A673 (cell line): ENCODE measurements at regions not wholly inside any gene's neighbourhood (a gene's known extent, or its start where the extent isn't known, plus 50 kb on each side); places are given as distances from the start of the nearest gene placed in this dataset.

Experiments
- BruUV-seq: library from RNA; stranded (reverse); fragments of 400-500 nt; replicated peaks from 2 replicates; lab custom pipeline; 2021; lab: Mats Ljungman, UMichigan
- CTCF ChIA-PET: fragments of 300-600 bp; sonication (Branson Sonifier 250); formaldehyde crosslinking; loops from one replicate; lab custom pipeline; 2022; ENCODE audit warnings: antibody characterized with exemption; lab: Charles Lee
- POLR2A ChIA-PET: fragments of 300-600 bp; sonication (Branson Sonifier 250); formaldehyde crosslinking; loops from one replicate; lab custom pipeline; 2022; ENCODE audit warnings: antibody characterized with exemption; ENCODE audit not compliant: low non-redundant PET; lab: Charles Lee
- DNase-seq: peaks from one replicate; pipeline ENCODE4 v3.0.0-alpha.2; 2015; ENCODE audit warnings: low spot score
- H3K27ac ChIP-seq: fragments of 200-600 bp; sonication (generic); 2 replicates; pipeline ENCODE4 v1.5.1; 2016; ENCODE audit warnings: mixed run types, low read depth, mild to moderate bottlenecking, mixed read lengths, antibody characterized with exemption, low read length; ENCODE audit not compliant: poor library complexity, severe bottlenecking
- H3K27me3 ChIP-seq: fragments of 200-600 bp; sonication (generic); replicated peaks from 2 replicates; pipeline ENCODE4 v1.6.1; 2017; ENCODE audit warnings: mixed run types, low read depth, mild to moderate bottlenecking, mixed read lengths, antibody characterized with exemption, low read length; ENCODE audit not compliant: insufficient read depth, poor library complexity
- H3K36me3 ChIP-seq: fragments of 200-600 bp; sonication (generic); 2 replicates; pipeline ENCODE4 v1.6.1; 2016; ENCODE audit warnings: mixed run types, mild to moderate bottlenecking, mixed read lengths, antibody characterized with exemption, low read length; ENCODE audit not compliant: insufficient read depth, poor library complexity, severe bottlenecking
- H3K4me1 ChIP-seq: fragments of 200-600 bp; sonication (generic); 2 replicates; pipeline ENCODE4 v1.6.1; 2017; ENCODE audit warnings: mixed run types, mild to moderate bottlenecking, mixed read lengths, antibody characterized with exemption, low read length; ENCODE audit not compliant: insufficient read depth, poor library complexity, severe bottlenecking
- H3K4me3 ChIP-seq: fragments of 200-600 bp; sonication (generic); 2 replicates; pipeline ENCODE4 v1.5.1; 2016; ENCODE audit warnings: low read depth, mixed run types, mild to moderate bottlenecking, mixed read lengths, low read length; ENCODE audit not compliant: poor library complexity, severe bottlenecking
- H3K9me3 ChIP-seq: fragments of 200-600 bp; sonication (generic); 2 replicates; pipeline ENCODE4 v1.6.1; 2016; ENCODE audit warnings: mixed run types, low read depth, mild to moderate bottlenecking, mixed read lengths, antibody characterized with exemption, low read length; ENCODE audit not compliant: poor library complexity, severe bottlenecking
- CTCF ChIP-seq: fragments of 300-800, 200-600 bp; sonication (generic); conservative IDR thresholded peaks from 2 replicates; pipeline ENCODE4 v1.5.1; 2017; ENCODE audit warnings: low read depth, mild to moderate bottlenecking, antibody characterized with exemption, low read length, moderate library complexity, mixed read lengths
- EZH2 ChIP-seq: fragments of 200-600 bp; sonication (generic); IDR thresholded peaks from 2 replicates; pipeline ENCODE4 v1.6.1; 2017; ENCODE audit warnings: borderline replicate concordance, low read depth, mild to moderate bottlenecking, mixed read lengths, antibody characterized with exemption, low read length; ENCODE audit not compliant: poor library complexity, severe bottlenecking
- intact Hi-C: fragments of 100-400 bp; cut with micrococcal nuclease; formaldehyde crosslinking; loops from one replicate; pipeline ENCODE4 v1.10.0; 2022; ENCODE audit not compliant: unreplicated experiment

DNA sequence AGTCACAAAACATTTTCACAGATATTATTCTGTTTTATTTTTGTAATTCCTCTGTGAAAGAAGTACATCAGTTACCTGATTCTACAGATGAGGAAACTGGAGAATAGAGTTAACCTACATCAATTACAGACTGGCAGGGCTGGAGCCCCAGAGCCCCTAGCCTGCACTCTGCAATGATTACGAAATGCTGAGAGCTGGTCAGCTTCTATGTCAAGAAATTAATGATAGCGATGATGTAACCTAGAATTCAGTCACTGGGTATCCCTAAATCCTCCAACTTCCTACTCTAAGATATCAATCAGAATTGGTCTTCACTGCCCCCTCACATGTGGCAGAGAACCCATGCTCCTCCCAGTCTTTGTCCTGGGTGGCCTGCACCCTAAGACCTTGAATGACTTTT lies 273.5 kb upstream of the PLET1 start:
- Histone ChIP-seq H3K9me3 (no peaks in the 10 kb centered on the region), H3K27me3 (no peaks in the 10 kb centered on the region), H3K27ac (no peak overlapping the region), H3K4me1 (peaks cover 20% of the 10 kb centered on the region), H3K4me3 (no peak overlapping the region), H3K36me3 (no peaks in the 10 kb centered on the region)
- POLR2A ChIA-PET, result no interaction called here
- no TSS peak for BruUV-seq
- intact Hi-C loops, result no loop called here
- DNase-seq, result no peak
- no peak for TF ChIP-seq CTCF
- no peak for TF ChIP-seq EZH2
- CTCF ChIA-PET, result no interaction called here

- Histone ChIP-seq H3K9me3 (no peaks in the 10 kb centered on the region), H3K4me3 (no peak overlapping the region), H3K27ac (no peak overlapping the region), H3K4me1 (peaks cover 31% of the 10 kb centered on the region), H3K27me3 (no peaks in the 10 kb centered on the region), H3K36me3 (no peaks in the 10 kb centered on the region)
- no TSS peak for BruUV-seq
- POLR2A ChIA-PET, result no interaction called here
- TF ChIP-seq CTCF (no peak), EZH2 (no peak)
- DNase-seq, result no peak
- CTCF ChIA-PET, result no interaction called here
- intact Hi-C loops, result no loop called here
Observed at GRCh38 chr11:112537026-112537425, 276.4 kb upstream of the PLET1 start.

GRCh38 chr11:112537846-112538330 lies 277.2 kb upstream of the PLET1 start:
- no TSS peak for BruUV-seq
- TF ChIP-seq EZH2, result no peak
- no peak for TF ChIP-seq CTCF
- DNase-seq, result peak; percentile 72
- peaks cover 31% of the 10 kb centered on the region for H3K4me1 ChIP-seq
- H3K27me3 ChIP-seq, result no peaks in the 10 kb centered on the region
- ChIA-PET CTCF (no interaction called here), POLR2A (no interaction called here)
- H3K36me3 ChIP-seq, result no peaks in the 10 kb centered on the region
- H3K9me3 ChIP-seq, result no peaks in the 10 kb centered on the region
- intact Hi-C loops, result no loop called here
- H3K27ac ChIP-seq, result no peak overlapping the region
- H3K4me3 ChIP-seq, result no peak overlapping the region
